ENCODE measurements at regions not wholly inside any gene's neighbourhood (a gene's known extent, or its start where the extent isn't known, plus 50 kb on each side); places are given as distances from the start of the nearest gene placed in this dataset.

GRCh38 chr16:65782611-65783600 lies 583.6 kb upstream of the CDH5 start:
- no peak for FAIRE-seq
- H3K27me3 ChIP-seq (ENCODE audit: control insufficient read depth in 1 of 2, insufficient read depth in 2 of 2, low read length in 2 of 2) = no peaks in the 10 kb centered on the region
- ChIA-PET CTCF (ENCODE audit: low intra/inter-chr PET ratio, low total read pairs) (no interaction called here), POLR2A (no interaction called here)
- H3K4me3 ChIP-seq (replicated peaks in 1 of 3; ENCODE audit: insufficient read depth in 1 of 3, low read depth in 2 of 3, low read length in 3 of 3) = no peak overlapping the region
- no TSS peak for BruUV-seq (replicated peaks)
- H3K4me1 ChIP-seq (ENCODE audit: insufficient read depth, low read length) = no peaks in the 10 kb centered on the region
- no peak for ATAC-seq
- in situ Hi-C loops (cut with HindIII; ENCODE audit: extremely low pct_ligation_motif_present, low pct_unique_long_range_greater_than_20kb) (no loop called here), intact Hi-C loops (cut with micrococcal nuclease; ENCODE audit: unreplicated experiment) (no loop called here)
- no peak overlapping the region for H3K9ac ChIP-seq (ENCODE audit: insufficient read depth, low read depth, low read length)
- H4K20me1 ChIP-seq (ENCODE audit: insufficient read depth, low read length) = no peaks in the 10 kb centered on the region
- H3K4me2 ChIP-seq (ENCODE audit: low read depth, low read length) = no peak overlapping the region
- no peak overlapping the region for H2AFZ ChIP-seq (ENCODE audit: low read length)
- DNase-seq (ENCODE audit: low spot score) = no peak
- WGBS (ENCODE audit: low lambda C conversion rate) = 21% methylated on average over 13 of the region's 13 CpGs
- no peaks in the 10 kb centered on the region for H3K79me2 ChIP-seq (ENCODE audit: insufficient read depth, low read length)
- no peaks in the 10 kb centered on the region for H3K36me3 ChIP-seq (replicated peaks in 1 of 2; ENCODE audit: control insufficient read depth in 1 of 2, insufficient read depth in 2 of 2, low read length in 2 of 2)
- H3K9me3 ChIP-seq (ENCODE audit: low read length) = no peaks in the 10 kb centered on the region
- no peak overlapping the region for H3K27ac ChIP-seq (ENCODE audit: extremely low read length, insufficient read depth, low read length)
- TF ChIP-seq TMF1 (CRISPR knock-in tag; IDR thresholded peaks at IDR 0.05; ENCODE audit: low read depth) (no peak), ZBTB20 (CRISPR knock-in tag; IDR thresholded peaks at IDR 0.05; ENCODE audit: borderline replicate concordance, low read depth) (no peak), SALL2 (CRISPR knock-in tag; IDR thresholded peaks at IDR 0.05) (no peak), MBNL3 (CRISPR knock-in tag; conservative IDR thresholded peaks at IDR 0.05) (no peak), U2AF2 (IDR thresholded peaks at IDR 0.05; ENCODE audit: low read depth, low read length) (no peak), U2AF1 (optimal IDR thresholded peaks at IDR 0.05; ENCODE audit: low read depth, low read length) (no peak), ZNF781 (CRISPR knock-in tag; IDR thresholded peaks at IDR 0.05; ENCODE audit: borderline replicate concordance, not compliant biosample characterization) (no peak), PAWR (CRISPR knock-in tag; IDR thresholded peaks at IDR 0.05; ENCODE audit: borderline replicate concordance) (no peak), NCOA5 (CRISPR knock-in tag; IDR thresholded peaks at IDR 0.05) (no peak), ZBTB49 (CRISPR knock-in tag; IDR thresholded peaks at IDR 0.05; ENCODE audit: borderline replicate concordance) (no peak), ZNF678 (CRISPR knock-in tag; IDR thresholded peaks at IDR 0.05) (no peak)
- TF ChIP-seq, protein P1, sequence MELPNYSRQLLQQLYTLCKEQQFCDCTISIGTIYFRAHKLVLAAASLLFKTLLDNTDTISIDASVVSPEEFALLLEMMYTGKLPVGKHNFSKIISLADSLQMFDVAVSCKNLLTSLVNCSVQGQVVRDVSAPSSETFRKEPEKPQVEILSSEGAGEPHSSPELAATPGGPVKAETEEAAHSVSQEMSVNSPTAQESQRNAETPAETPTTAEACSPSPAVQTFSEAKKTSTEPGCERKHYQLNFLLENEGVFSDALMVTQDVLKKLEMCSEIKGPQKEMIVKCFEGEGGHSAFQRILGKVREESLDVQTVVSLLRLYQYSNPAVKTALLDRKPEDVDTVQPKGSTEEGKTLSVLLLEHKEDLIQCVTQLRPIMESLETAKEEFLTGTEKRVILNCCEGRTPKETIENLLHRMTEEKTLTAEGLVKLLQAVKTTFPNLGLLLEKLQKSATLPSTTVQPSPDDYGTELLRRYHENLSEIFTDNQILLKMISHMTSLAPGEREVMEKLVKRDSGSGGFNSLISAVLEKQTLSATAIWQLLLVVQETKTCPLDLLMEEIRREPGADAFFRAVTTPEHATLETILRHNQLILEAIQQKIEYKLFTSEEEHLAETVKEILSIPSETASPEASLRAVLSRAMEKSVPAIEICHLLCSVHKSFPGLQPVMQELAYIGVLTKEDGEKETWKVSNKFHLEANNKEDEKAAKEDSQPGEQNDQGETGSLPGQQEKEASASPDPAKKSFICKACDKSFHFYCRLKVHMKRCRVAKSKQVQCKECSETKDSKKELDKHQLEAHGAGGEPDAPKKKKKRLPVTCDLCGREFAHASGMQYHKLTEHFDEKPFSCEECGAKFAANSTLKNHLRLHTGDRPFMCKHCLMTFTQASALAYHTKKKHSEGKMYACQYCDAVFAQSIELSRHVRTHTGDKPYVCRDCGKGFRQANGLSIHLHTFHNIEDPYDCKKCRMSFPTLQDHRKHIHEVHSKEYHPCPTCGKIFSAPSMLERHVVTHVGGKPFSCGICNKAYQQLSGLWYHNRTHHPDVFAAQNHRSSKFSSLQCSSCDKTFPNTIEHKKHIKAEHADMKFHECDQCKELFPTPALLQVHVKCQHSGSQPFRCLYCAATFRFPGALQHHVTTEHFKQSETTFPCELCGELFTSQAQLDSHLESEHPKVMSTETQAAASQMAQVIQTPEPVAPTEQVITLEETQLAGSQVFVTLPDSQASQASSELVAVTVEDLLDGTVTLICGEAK (IDR thresholded peaks at IDR 0.05) = no peak
- TF ChIP-seq, protein P1 (CRISPR knock-in tag; IDR thresholded peaks at IDR 0.05) = no peak
